Smooth muscle cell (in vitro differentiated cells): ENCODE measurements at regions not wholly inside any gene's neighbourhood (a gene's known extent, or its start where the extent isn't known, plus 50 kb on each side); places are given as distances from the start of the nearest gene placed in this dataset.
A peak's percentile ranks its signal among the peaks of the same experiment; 100 is the strongest.

ENCODE experiments used
- DNase-seq: peaks from one replicate; lab custom pipeline; 2025; ENCODE audit not compliant: unreplicated experiment; lab: John Stamatoyannopoulos, UW
- H2AFZ ChIP-seq: fragments of 200-600 bp; sonication (generic); 2 replicates; pipeline ENCODE4 v1.6.0; 2016; ENCODE audit warnings: antibody characterized with exemption, low read depth, mild to moderate bottlenecking
- H3F3A ChIP-seq: fragments of 200-600 bp; sonication (generic); 2 replicates; pipeline ENCODE4 v1.6.0; 2017; ENCODE audit warnings: antibody characterized with exemption, low read depth
- H3K27ac ChIP-seq: fragments of 200-600 bp; sonication (generic); 2 replicates; pipeline ENCODE4 v1.5.1; 2016; ENCODE audit warnings: low read depth, mild to moderate bottlenecking
- H3K27me3 ChIP-seq: fragments of 200-600 bp; sonication (generic); 2 replicates; pipeline ENCODE4 v1.6.1; 2016; ENCODE audit warnings: low read depth, mild to moderate bottlenecking
- H3K36me3 ChIP-seq: fragments of 200-600 bp; sonication (generic); 2 replicates; pipeline ENCODE4 v1.5.1; 2016; ENCODE audit warnings: low read depth
- H3K4me1 ChIP-seq: fragments of 200-600 bp; sonication (generic); 2 replicates; pipeline ENCODE4 v1.5.1; 2016; ENCODE audit warnings: low read depth
- H3K4me2 ChIP-seq: fragments of 200-600 bp; sonication (generic); 2 replicates; pipeline ENCODE4 v1.6.0; 2016; ENCODE audit warnings: mild to moderate bottlenecking
- H3K4me3 ChIP-seq: fragments of 200-600 bp; sonication (generic); 2 replicates; pipeline ENCODE4 v1.5.1; 2016; ENCODE audit warnings: mild to moderate bottlenecking
- H3K79me2 ChIP-seq: fragments of 200-600 bp; sonication (generic); 2 replicates; pipeline ENCODE4 v1.6.0; 2016; ENCODE audit warnings: low read depth, mild to moderate bottlenecking
- H3K9ac ChIP-seq: fragments of 200-600 bp; sonication (generic); 2 replicates; pipeline ENCODE4 v1.6.0; 2016; ENCODE audit warnings: low read depth
- H3K9me3 ChIP-seq: fragments of 200-600 bp; sonication (generic); replicated peaks from 2 replicates; pipeline ENCODE4 v1.5.1; 2016; ENCODE audit warnings: low read depth
- H4K20me1 ChIP-seq: fragments of 200-600 bp; sonication (generic); 2 replicates; pipeline ENCODE4 v1.6.0; 2016; ENCODE audit warnings: low read depth
- CTCF ChIP-seq: fragments of 200-600 bp; sonication (generic); IDR thresholded peaks from 2 replicates; pipeline ENCODE4 v1.5.1; 2017; ENCODE audit warnings: borderline replicate concordance, mild to moderate bottlenecking, antibody characterized with exemption; ENCODE audit not compliant: insufficient read depth, poor library complexity, severe bottlenecking
- WGBS: methylation state at CpG from one replicate; pipeline ENCODE4 v1.1.7; 2016; ENCODE audit warnings: low lambda C conversion rate; 5-methylcytosine and 5-hydroxymethylcytosine counted together

GRCh38 chr5:39822020-39822419, 397.2 kb upstream of the DAB2 start:
- Histone ChIP-seq H3K27ac (no peak overlapping the region), H3K79me2 (no peaks in the 10 kb centered on the region), H2AFZ (no peak overlapping the region), H3K4me2 (no peak overlapping the region), H3K36me3 (no peaks in the 10 kb centered on the region), H3K9ac (no peak overlapping the region), H3K27me3 (no peaks in the 10 kb centered on the region), H3K4me3 (no peak overlapping the region), H3K9me3 (no peaks in the 10 kb centered on the region), H3K4me1 (no peaks in the 10 kb centered on the region), H4K20me1 (no peaks in the 10 kb centered on the region), H3F3A (no peaks in the 10 kb centered on the region)
- 100% methylated on average over 1 of the region's 1 CpG for WGBS
- DNase-seq = no peak
- TF ChIP-seq CTCF = no peak

GRCh38 chr5:39816866-39817265, 392.1 kb upstream of the DAB2 start:
- H3K9me3 ChIP-seq = no peaks in the 10 kb centered on the region
- H3K4me1 ChIP-seq = no peaks in the 10 kb centered on the region
- WGBS = 63% methylated on average over 3 of the region's 3 CpGs
- H3K27me3 ChIP-seq = no peaks in the 10 kb centered on the region
- no peaks in the 10 kb centered on the region for H3K79me2 ChIP-seq
- DNase-seq = no peak
- H3K36me3 ChIP-seq = no peaks in the 10 kb centered on the region
- H3F3A ChIP-seq = no peaks in the 10 kb centered on the region
- H3K4me3 ChIP-seq = no peak overlapping the region
- no peak for TF ChIP-seq CTCF
- peak overlapping the region; percentile 57 for H2AFZ ChIP-seq
- peak overlapping the region; percentile 80 for H3K27ac ChIP-seq
- no peaks in the 10 kb centered on the region for H4K20me1 ChIP-seq
- peak overlapping the region; percentile 19 for H3K9ac ChIP-seq
- H3K4me2 ChIP-seq = no peak overlapping the region

- no peak for TF ChIP-seq CTCF
- no peaks in the 10 kb centered on the region for H3K36me3 ChIP-seq
- H2AFZ ChIP-seq = peak overlapping the region; percentile 57
- WGBS = 54% methylated on average over 5 of the region's 5 CpGs
- H3K27ac ChIP-seq = peak overlapping the region; percentile 80
- H3K4me2 ChIP-seq = peak overlapping the region; percentile 40
- no peaks in the 10 kb centered on the region for H4K20me1 ChIP-seq
- H3K79me2 ChIP-seq = no peaks in the 10 kb centered on the region
- H3K27me3 ChIP-seq = no peaks in the 10 kb centered on the region
- H3K9ac ChIP-seq = peak overlapping the region; percentile 50
- no peaks in the 10 kb centered on the region for H3F3A ChIP-seq
- H3K9me3 ChIP-seq = no peaks in the 10 kb centered on the region
- no peaks in the 10 kb centered on the region for H3K4me1 ChIP-seq
- DNase-seq = no peak
- no peak overlapping the region for H3K4me3 ChIP-seq
Observed at GRCh38 chr5:39816156-39816845, 391.5 kb upstream of the DAB2 start.

GRCh38 chr5:39815711-39816110, 390.9 kb upstream of the DAB2 start:
- Histone ChIP-seq H3K4me1 (no peaks in the 10 kb centered on the region), H3K27me3 (no peaks in the 10 kb centered on the region), H3F3A (no peaks in the 10 kb centered on the region), H3K36me3 (no peaks in the 10 kb centered on the region), H4K20me1 (no peaks in the 10 kb centered on the region), H3K4me3 (no peak overlapping the region), H3K9me3 (no peaks in the 10 kb centered on the region), H3K79me2 (no peaks in the 10 kb centered on the region), H3K9ac (peak overlapping the region; percentile 21), H3K4me2 (peak overlapping the region; percentile 40), H2AFZ (peak overlapping the region; percentile 57), H3K27ac (peak overlapping the region; percentile 80)
- no peak for TF ChIP-seq CTCF
- whole genome bisulfite sequencing = 4% methylated on average over 2 of the region's 2 CpGs
- DNase-seq = no peak
